GM12872 (cell line): ENCODE measurements at regions not wholly inside any gene's neighbourhood (a gene's known extent, or its start where the extent isn't known, plus 50 kb on each side); places are given as distances from the start of the nearest gene placed in this dataset.

Experiments used
- TF ChIP-seq, protein P1 (sequence below): IDR thresholded peaks from 3 replicates; pipeline ENCODE4 v1.5.1; 2011; ENCODE audit warnings: low read depth, mild to moderate bottlenecking, low read length, moderate library complexity; ENCODE audit not compliant: insufficient read depth

DNA sequence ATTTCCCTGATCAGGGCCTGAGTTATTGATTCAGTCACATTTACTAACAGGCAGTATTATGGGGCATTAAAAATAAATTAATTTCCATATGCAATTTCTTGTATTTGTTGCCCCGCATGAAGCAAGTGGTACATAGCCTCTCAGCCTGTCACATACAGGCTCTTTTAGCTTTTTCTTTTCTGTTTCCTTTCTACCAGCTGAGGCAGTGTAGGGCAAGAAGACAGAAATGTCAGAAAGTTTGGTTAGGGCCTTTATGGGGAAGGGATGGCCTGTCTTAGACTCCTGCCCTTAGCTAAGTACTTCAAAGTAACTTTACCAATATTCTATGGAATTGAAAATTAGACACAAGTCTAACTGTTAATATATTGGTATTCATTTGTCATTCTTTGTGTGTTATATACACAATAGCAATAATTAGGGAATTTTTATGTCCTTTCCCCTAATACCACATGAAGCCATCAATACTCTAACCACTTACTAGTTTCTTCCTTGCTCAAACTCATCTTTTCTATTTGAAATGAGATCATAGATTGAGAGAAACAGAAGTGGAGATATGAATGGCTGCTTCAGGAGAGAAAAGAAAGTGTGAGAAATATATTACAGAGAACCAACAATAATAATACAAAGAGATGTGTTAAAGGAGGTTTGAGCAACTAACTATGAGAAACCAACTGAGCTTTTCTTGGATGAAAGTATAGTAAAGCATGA, 669.6 kb downstream of the PCDH17 start:
- TF ChIP-seq, protein P1, sequence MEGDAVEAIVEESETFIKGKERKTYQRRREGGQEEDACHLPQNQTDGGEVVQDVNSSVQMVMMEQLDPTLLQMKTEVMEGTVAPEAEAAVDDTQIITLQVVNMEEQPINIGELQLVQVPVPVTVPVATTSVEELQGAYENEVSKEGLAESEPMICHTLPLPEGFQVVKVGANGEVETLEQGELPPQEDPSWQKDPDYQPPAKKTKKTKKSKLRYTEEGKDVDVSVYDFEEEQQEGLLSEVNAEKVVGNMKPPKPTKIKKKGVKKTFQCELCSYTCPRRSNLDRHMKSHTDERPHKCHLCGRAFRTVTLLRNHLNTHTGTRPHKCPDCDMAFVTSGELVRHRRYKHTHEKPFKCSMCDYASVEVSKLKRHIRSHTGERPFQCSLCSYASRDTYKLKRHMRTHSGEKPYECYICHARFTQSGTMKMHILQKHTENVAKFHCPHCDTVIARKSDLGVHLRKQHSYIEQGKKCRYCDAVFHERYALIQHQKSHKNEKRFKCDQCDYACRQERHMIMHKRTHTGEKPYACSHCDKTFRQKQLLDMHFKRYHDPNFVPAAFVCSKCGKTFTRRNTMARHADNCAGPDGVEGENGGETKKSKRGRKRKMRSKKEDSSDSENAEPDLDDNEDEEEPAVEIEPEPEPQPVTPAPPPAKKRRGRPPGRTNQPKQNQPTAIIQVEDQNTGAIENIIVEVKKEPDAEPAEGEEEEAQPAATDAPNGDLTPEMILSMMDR = no peak

- TF ChIP-seq, protein P1 = no peak
Measured at GRCh38 chr13:58302349-58302748, 670.8 kb downstream of the PCDH17 start.

DNA sequence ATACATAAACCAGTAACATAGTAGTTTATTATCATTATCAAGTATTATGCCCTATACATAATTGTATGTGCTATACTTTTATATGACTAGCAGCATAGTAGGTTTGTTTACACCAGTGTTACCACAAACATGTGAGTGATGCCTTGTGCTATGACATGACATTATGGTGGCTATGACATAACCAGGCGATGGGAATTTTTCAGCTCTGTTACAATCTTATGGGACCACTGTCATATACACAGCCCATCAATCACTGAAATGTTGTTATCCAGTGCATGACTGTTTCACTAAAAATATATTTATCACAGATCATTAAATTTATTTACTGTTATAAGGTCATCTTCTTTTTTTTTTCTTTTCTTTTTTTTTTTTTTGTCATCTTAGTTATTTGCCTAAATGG, 674.5 kb downstream of the PCDH17 start:
- TF ChIP-seq, protein P1 = no peak

GRCh38 chr13:58313219-58313618, 681.7 kb downstream of the PCDH17 start:
- TF ChIP-seq, protein P1 = no peak

DNA sequence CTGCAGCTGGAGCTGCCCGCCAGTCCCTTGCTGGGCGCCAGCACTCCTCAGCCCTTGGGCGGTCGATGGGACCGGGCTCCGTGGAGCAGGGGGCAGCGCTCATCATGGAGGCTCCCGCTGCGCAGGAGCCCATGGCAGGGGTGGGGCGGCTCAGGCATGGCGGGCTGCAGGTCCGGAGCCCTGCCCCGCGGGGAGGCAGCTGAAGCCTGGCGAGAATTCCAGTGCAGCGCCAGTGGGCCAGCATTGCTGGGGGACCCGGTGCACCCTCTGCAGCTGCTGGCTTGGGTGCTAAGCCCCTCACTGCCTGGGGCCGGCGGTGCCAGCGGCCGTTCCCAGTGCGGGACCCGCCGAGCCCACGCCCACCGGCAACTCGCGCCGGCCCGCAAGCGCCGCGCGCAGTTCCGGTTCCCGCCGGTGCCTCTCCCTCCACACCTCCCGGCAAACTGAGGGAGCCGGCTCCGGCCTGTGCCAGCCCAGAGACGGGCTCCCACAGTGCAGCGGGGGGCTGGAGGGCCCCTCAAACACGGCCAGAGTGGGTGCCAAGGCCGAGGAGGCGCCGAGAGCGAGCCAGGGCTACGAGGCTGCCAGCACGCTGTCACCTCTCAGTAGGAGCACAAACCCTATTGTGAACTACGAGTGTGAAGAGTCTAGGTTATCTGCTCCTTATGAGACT, 687.1 kb downstream of the PCDH17 start:
- TF ChIP-seq, protein P1 = no peak

DNA sequence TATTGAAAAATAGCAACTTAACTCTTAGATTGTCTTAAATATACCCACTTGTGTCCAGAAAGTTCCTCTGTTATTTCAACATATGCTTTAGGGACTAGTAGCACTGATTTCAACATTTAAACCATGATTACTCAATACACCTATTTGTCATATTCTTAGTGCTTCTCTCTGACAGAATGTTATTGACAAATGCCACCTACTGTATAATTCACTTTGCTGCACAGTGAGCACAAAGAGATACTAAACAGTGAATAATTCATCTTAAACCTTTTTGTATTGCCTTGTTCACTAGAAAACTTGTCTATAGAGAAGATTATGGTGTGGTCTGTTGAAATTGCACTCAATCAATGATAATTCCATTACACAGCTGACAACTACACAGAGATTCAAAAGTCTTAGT, 692.6 kb downstream of the PCDH17 start:
- TF ChIP-seq, protein P1 = no peak

GRCh38 chr13:58329746-58330145, 698.2 kb downstream of the PCDH17 start:
- TF ChIP-seq, protein P1 = no peak
